Ectodermal cell (in vitro differentiated cells): ENCODE measurements at regions not wholly inside any gene's neighbourhood (a gene's known extent, or its start where the extent isn't known, plus 50 kb on each side); places are given as distances from the start of the nearest gene placed in this dataset.

ENCODE experiments used
- H3K27ac ChIP-seq: 2 replicates; pipeline ENCODE4 v1.7.0; 2013; ENCODE audit warnings: mild to moderate bottlenecking, low read depth, low read length; ENCODE audit not compliant: insufficient read depth, poor library complexity, severe bottlenecking
- H3K27me3 ChIP-seq: 2 replicates; pipeline ENCODE4 v1.7.0; 2013; ENCODE audit warnings: mild to moderate bottlenecking, low read length; ENCODE audit not compliant: insufficient read depth, control insufficient read depth, poor library complexity, severe bottlenecking
- H3K36me3 ChIP-seq: one replicate; pipeline ENCODE4 v1.7.0; 2013; ENCODE audit warnings: low read length; ENCODE audit not compliant: control insufficient read depth, insufficient read depth
- H3K4me1 ChIP-seq: one replicate; pipeline ENCODE4 v1.7.0; 2013; ENCODE audit warnings: low read length; ENCODE audit not compliant: control insufficient read depth, insufficient read depth
- H3K4me3 ChIP-seq: 2 replicates; pipeline ENCODE4 v1.7.0; 2013; ENCODE audit warnings: low read depth, low read length, control low read depth; ENCODE audit not compliant: insufficient read depth
- H3K9me3 ChIP-seq: 2 replicates; pipeline ENCODE4 v1.7.0; 2013; ENCODE audit warnings: mild to moderate bottlenecking, low read length, moderate library complexity; ENCODE audit not compliant: control insufficient read depth
- whole genome bisulfite sequencing, 2 experiments: methylation state at CpG; one replicate each; pipeline ENCODE4 v1.1.7; 2013; ENCODE audit warnings: missing lambda C conversion rate in 2 of 2; 5-methylcytosine and 5-hydroxymethylcytosine counted together

GRCh38 chr10:4215485-4215884, 430.5 kb upstream of the KLF6 start:
- Histone ChIP-seq H3K36me3 (no peaks in the 10 kb centered on the region), H3K9me3 (no peaks in the 10 kb centered on the region), H3K4me1 (peaks cover 10% of the 10 kb centered on the region), H3K4me3 (no peak overlapping the region), H3K27ac (no peak overlapping the region), H3K27me3 (no peaks in the 10 kb centered on the region)
- WGBS, 2 experiments = 97 to 98% methylated on average over 3 of the region's 4 CpGs

- 29 to 42% methylated on average over 1 of the region's 1 CpG for WGBS, 2 experiments
- Histone ChIP-seq H3K36me3 (no peaks in the 10 kb centered on the region), H3K27me3 (no peaks in the 10 kb centered on the region), H3K9me3 (no peaks in the 10 kb centered on the region), H3K4me3 (no peak overlapping the region), H3K4me1 (peaks cover 7% of the 10 kb centered on the region), H3K27ac (no peak overlapping the region)
Measured at GRCh38 chr10:4214908-4215307, 429.9 kb upstream of the KLF6 start.

GRCh38 chr10:4213441-4213840, 428.4 kb upstream of the KLF6 start:
- WGBS, 2 experiments = 94% methylated on average over 4 of the region's 4 CpGs
- no peaks in the 10 kb centered on the region for H3K36me3 ChIP-seq
- H3K9me3 ChIP-seq = no peaks in the 10 kb centered on the region
- no peaks in the 10 kb centered on the region for H3K27me3 ChIP-seq
- no peak overlapping the region for H3K4me3 ChIP-seq
- peaks cover 5% of the 10 kb centered on the region for H3K4me1 ChIP-seq
- no peak overlapping the region for H3K27ac ChIP-seq

GRCh38 chr10:4212111-4212630, 427.2 kb upstream of the KLF6 start:
- H3K9me3 ChIP-seq = no peaks in the 10 kb centered on the region
- H3K36me3 ChIP-seq = no peaks in the 10 kb centered on the region
- H3K27ac ChIP-seq = no peak overlapping the region
- WGBS, 2 experiments = 91 to 96% methylated on average over 2 of the region's 2 CpGs
- H3K4me1 ChIP-seq = peaks cover 5% of the 10 kb centered on the region
- no peaks in the 10 kb centered on the region for H3K27me3 ChIP-seq
- H3K4me3 ChIP-seq = no peak overlapping the region

GRCh38 chr10:4208499-4208898, 423.5 kb upstream of the KLF6 start:
- Histone ChIP-seq H3K4me3 (no peak overlapping the region), H3K36me3 (no peaks in the 10 kb centered on the region), H3K4me1 (no peaks in the 10 kb centered on the region), H3K27me3 (no peaks in the 10 kb centered on the region), H3K27ac (no peak overlapping the region), H3K9me3 (no peaks in the 10 kb centered on the region)
- WGBS, 2 experiments = 87 to 90% methylated on average over 3 to 5 of the region's 5 CpGs

GRCh38 chr10:4205113-4205512, 420.1 kb upstream of the KLF6 start:
- H3K4me1 ChIP-seq = no peaks in the 10 kb centered on the region
- no peak overlapping the region for H3K4me3 ChIP-seq
- no peaks in the 10 kb centered on the region for H3K9me3 ChIP-seq
- H3K36me3 ChIP-seq = no peaks in the 10 kb centered on the region
- WGBS, 2 experiments = no CpG with 5 or more reads among the region's 1 CpG
- no peaks in the 10 kb centered on the region for H3K27me3 ChIP-seq
- no peak overlapping the region for H3K27ac ChIP-seq

- WGBS, 2 experiments = 88 to 100% methylated on average over 1 of the region's 1 CpG
- no peaks in the 10 kb centered on the region for H3K36me3 ChIP-seq
- H3K4me3 ChIP-seq = no peak overlapping the region
- H3K27me3 ChIP-seq = no peaks in the 10 kb centered on the region
- H3K4me1 ChIP-seq = no peaks in the 10 kb centered on the region
- no peak overlapping the region for H3K27ac ChIP-seq
- H3K9me3 ChIP-seq = no peaks in the 10 kb centered on the region
Measured at GRCh38 chr10:4202938-4203337, 417.9 kb upstream of the KLF6 start.

GRCh38 chr10:4201866-4202825, 417.1 kb upstream of the KLF6 start:
- Histone ChIP-seq H3K27ac (no peak overlapping the region), H3K4me3 (no peak overlapping the region), H3K9me3 (no peaks in the 10 kb centered on the region), H3K27me3 (no peaks in the 10 kb centered on the region), H3K4me1 (no peaks in the 10 kb centered on the region), H3K36me3 (no peaks in the 10 kb centered on the region)
- WGBS, 2 experiments = 86 to 88% methylated on average over 14 of the region's 14 CpGs

GRCh38 chr10:4199196-4199595, 414.2 kb upstream of the KLF6 start:
- WGBS, 2 experiments = 100% methylated on average over 2 of the region's 2 CpGs
- no peak overlapping the region for H3K27ac ChIP-seq
- H3K27me3 ChIP-seq = no peaks in the 10 kb centered on the region
- H3K4me1 ChIP-seq = no peaks in the 10 kb centered on the region
- H3K4me3 ChIP-seq = no peak overlapping the region
- no peaks in the 10 kb centered on the region for H3K9me3 ChIP-seq
- H3K36me3 ChIP-seq = no peaks in the 10 kb centered on the region

- Histone ChIP-seq H3K27ac (no peak overlapping the region), H3K9me3 (no peaks in the 10 kb centered on the region), H3K4me1 (no peaks in the 10 kb centered on the region), H3K4me3 (no peak overlapping the region), H3K36me3 (no peaks in the 10 kb centered on the region), H3K27me3 (no peaks in the 10 kb centered on the region)
- WGBS, 2 experiments = 93% methylated on average over 5 of the region's 5 CpGs
Measured at GRCh38 chr10:4198216-4198615, 413.2 kb upstream of the KLF6 start.
